GM21367 (cell line): ENCODE measurements at regions not wholly inside any gene's neighbourhood (a gene's known extent, or its start where the extent isn't known, plus 50 kb on each side); places are given as distances from the start of the nearest gene placed in this dataset.

Experiments
- ATAC-seq: cut with Tn5 transposase; IDR thresholded peaks from one replicate; pipeline ENCODE4 v1.9.1; 2021; ENCODE audit not compliant: unreplicated experiment

GRCh38 chr7:68119411-68119810 lies 1122.8 kb downstream of the TYW1 start:
- ATAC-seq = no peak

GRCh38 chr7:68121056-68121455 lies 1124.4 kb downstream of the TYW1 start:
- no peak for ATAC-seq

GRCh38 chr7:68121655-68122054 lies 1125.0 kb downstream of the TYW1 start:
- no peak for ATAC-seq

GRCh38 chr7:68122801-68123200 lies 1126.2 kb downstream of the TYW1 start:
- no peak for ATAC-seq

GRCh38 chr7:68125168-68125567 lies 1128.5 kb downstream of the TYW1 start:
- ATAC-seq = no peak

GRCh38 chr7:68133045-68133444 lies 1136.4 kb downstream of the TYW1 start:
- ATAC-seq = no peak

- no peak for ATAC-seq
Measured at GRCh38 chr7:68143345-68143744, 1146.7 kb downstream of the TYW1 start.

- no peak for ATAC-seq
Measured at GRCh38 chr7:68146983-68147382, 1150.3 kb downstream of the TYW1 start.

GRCh38 chr7:68147614-68148238 lies 1151.1 kb downstream of the TYW1 start:
- no peak for ATAC-seq

- ATAC-seq = no peak
Measured at GRCh38 chr7:68148440-68148839, 1151.8 kb downstream of the TYW1 start.

GRCh38 chr7:68152205-68152604 lies 1155.6 kb downstream of the TYW1 start:
- no peak for ATAC-seq

- no peak for ATAC-seq
Measured at GRCh38 chr7:68155676-68156075, 1159.0 kb downstream of the TYW1 start.

GRCh38 chr7:68158686-68159295 lies 1162.2 kb downstream of the TYW1 start:
- no peak for ATAC-seq

- no peak for ATAC-seq
Measured at GRCh38 chr7:68162712-68163111, 1166.1 kb downstream of the TYW1 start.

- ATAC-seq = no peak
Measured at GRCh38 chr7:68166525-68166924, 1169.9 kb downstream of the TYW1 start.

GRCh38 chr7:68173513-68173912 lies 1176.9 kb downstream of the TYW1 start:
- ATAC-seq = no peak

GRCh38 chr7:68176974-68177373 lies 1180.3 kb downstream of the TYW1 start:
- no peak for ATAC-seq

- ATAC-seq = no peak
Measured at GRCh38 chr7:68180761-68181160, 1184.1 kb downstream of the TYW1 start.

GRCh38 chr7:68183176-68183575 lies 1186.5 kb downstream of the TYW1 start:
- ATAC-seq = no peak

- no peak for ATAC-seq
Measured at GRCh38 chr7:68185631-68186456, 1189.2 kb downstream of the TYW1 start.

- no peak for ATAC-seq
Measured at GRCh38 chr7:68187532-68187931, 1190.9 kb downstream of the TYW1 start.

- no peak for ATAC-seq
Measured at GRCh38 chr7:68192941-68193340, 1196.3 kb downstream of the TYW1 start.
